Stomach (tissue), 4 donors: ENCODE measurements at regions not wholly inside any gene's neighbourhood (a gene's known extent, or its start where the extent isn't known, plus 50 kb on each side); places are given as distances from the start of the nearest gene placed in this dataset.

Source experiments
- CTCF ChIP-seq, 7 experiments: fragments of 450-650 bp in 4 of 7; fragments of 200-600 bp in 3 of 7; sonication (generic) in 3 of 7; IDR thresholded peaks; one replicate each; pipeline ENCODE4 v1.5.1; 2016 to 2019; ENCODE audit warnings: antibody characterized with exemption in 7 of 7, control low read depth in 2 of 7, mild to moderate bottlenecking in 1 of 7
- POLR2A ChIP-seq, 4 donors: fragments of 450-650 bp; IDR thresholded peaks; one replicate each; pipeline ENCODE4 v1.6.1; 2016; ENCODE audit warnings: antibody characterized with exemption in 4 of 4, control low read depth in 2 of 4, mild to moderate bottlenecking in 1 of 4, moderate library complexity in 1 of 4
- POLR2AphosphoS5 ChIP-seq, 3 donors: sonication (generic); formaldehyde crosslinking; IDR thresholded peaks; one replicate each; pipeline ENCODE4 v1.6.1; 2016; ENCODE audit warnings: antibody characterized with exemption in 3 of 3

DNA sequence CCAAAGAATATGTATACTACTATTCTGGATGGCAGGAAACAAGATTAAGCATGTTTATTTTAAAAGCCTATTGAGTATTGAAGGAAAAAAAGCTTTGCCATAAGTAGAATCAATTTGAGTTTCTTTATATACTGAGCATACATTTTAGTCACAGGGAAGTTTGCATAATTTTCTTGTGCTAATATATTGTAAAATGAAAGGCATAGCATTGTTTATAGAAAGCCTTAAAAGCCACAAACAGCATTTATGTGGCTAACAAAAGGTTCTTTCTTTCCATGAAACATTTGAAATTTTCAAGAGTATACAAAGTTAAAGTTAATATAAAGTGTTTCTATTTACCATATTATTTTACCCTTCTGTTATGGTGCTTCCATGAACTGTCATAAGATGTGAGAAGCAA, 1133.8 kb upstream of the PCDH10 start:
- TF ChIP-seq CTCF (IDR thresholded peaks at IDR 0.05) (no peak), POLR2A (IDR thresholded peaks at IDR 0.05) (no peak), POLR2AphosphoS5 (IDR thresholded peaks at IDR 0.05) (no peak)
